ENCODE measurements at regions not wholly inside any gene's neighbourhood (a gene's known extent, or its start where the extent isn't known, plus 50 kb on each side); places are given as distances from the start of the nearest gene placed in this dataset.
"Not testable (repeated sequence)": the region's sequence is repeated elsewhere in the genome, so short reads cannot be mapped to it uniquely, and the experiment has no call there.

DNA sequence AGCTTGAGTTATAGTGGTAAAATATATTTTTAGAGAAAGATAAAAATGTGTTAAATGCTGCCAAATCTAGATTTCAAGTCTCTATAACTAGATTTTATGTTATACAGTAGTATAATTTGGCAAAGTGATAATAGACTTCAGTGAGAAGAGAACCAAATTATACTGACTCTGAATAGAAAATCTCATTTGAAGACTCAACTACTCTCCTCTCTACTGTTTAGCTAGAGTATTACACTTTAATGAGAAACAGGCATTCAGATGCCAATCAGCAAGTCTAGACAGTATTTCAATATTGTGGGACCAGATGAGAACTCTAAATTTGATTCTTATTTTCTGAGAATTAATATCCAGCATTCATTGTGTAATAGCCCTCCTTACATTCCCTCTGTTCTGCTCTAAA is 311.2 kb downstream of the SLITRK5 start:
- DNase-seq: no peak

DNA sequence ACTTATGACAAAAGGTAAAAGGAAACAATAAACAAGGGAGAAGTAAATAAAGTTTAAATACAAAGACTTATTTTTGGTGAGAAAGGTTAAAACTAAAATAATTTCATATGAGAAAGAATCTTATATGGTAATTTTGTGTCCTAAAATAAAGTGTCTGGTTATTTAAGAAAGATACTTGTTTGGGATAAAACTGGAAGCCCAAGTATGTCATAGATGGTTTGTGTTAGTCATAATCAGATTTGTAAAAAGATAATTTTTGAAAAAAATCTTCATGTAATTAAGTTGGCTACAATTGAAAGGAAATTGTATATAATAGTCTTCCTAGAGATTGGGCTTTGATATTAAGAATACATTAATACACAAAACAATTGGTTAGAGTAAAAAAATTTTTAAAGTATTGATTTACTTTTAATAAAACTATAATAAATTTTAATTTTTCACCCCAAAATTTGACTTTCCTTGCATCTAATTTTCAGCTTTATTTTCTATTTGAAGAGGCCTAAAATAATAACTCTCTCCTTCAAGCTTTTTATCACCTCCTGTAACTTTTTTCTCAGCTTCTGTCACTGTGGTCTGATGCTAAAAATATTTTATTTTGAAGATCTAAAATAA is 315.6 kb downstream of the SLITRK5 start:
- no peak for DNase-seq

DNA sequence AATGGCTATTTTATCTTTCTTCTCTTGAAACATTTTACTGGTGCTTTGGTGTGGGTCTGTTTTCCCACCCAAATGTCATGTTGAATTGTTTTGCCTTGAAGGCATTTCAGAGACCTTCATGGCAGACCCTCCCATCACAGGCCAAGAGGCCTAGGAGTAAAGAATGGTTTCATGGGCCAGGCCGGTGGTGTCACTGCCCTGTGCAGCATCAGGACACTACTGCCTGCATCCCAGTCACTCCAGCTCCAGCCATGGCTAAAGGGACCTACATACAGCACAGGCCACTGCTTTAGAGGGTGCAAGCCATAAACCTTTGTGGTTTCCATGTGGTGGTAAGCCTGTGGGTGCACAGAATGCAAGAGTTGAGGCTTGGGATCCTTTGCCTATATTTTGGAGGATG is 326.9 kb downstream of the SLITRK5 start:
- no peak for DNase-seq

DNA sequence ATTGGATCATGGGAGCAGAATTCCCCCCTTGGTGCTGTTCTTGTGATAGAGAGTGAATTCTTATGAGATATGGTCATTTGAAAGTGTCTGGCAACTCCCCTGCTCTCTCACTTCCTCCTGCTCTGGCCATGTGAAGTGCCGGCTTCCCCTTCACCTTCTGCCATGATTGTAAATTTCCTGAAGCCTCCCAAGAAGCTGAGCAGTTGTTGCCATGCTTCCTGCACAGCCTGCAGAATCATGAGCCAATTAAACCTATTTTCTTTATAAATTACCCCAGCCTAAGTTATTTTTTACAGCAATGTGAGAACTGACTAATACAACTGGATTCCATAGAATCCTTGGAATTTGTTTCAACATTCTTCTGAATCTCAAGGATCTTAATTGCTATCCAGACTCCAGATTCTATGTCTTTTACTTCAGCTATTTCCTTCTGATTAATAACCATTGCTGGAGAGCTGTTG is 328.1 kb downstream of the SLITRK5 start:
- no peak for DNase-seq

DNA sequence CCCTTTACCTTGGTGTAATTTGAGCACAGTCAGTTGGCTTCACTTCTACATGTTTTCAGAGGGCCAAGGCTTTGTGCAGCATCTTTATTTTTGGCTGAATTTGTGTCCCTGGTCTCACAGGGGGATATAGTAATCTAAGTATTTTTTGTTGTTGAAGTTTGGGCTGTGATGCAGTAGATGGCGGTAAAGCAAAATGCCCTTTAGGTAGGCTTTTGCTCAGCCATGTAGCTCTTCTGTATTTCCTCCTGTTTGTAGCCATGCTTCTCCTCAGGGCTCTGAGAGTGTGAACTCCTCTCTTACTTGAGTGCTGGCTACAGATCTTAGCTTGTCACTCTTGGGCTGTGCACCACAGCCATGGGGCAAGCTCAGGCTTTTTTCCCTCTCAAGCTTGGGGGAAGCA is 328.6 kb downstream of the SLITRK5 start:
- no peak for DNase-seq

DNA sequence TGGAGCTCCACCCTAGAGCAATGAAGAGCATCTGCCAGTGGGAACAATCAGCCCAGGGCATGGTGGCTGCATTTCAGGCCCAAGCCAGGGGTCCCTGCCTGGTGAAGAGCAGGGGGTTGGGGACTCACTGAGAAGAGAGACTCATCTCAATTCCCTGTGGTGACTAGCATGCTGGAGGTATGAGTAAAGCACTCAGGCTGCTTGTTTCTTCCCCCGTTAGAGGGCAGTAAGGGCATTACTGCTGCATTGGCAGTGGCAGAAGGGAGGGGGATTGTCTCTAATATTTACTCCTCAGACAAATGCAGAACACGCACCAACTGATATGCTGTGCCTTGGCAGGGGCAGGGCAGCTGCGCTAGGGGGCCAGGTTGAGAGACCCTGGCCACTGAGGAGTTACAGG is 329.1 kb downstream of the SLITRK5 start:
- no peak for DNase-seq

DNA sequence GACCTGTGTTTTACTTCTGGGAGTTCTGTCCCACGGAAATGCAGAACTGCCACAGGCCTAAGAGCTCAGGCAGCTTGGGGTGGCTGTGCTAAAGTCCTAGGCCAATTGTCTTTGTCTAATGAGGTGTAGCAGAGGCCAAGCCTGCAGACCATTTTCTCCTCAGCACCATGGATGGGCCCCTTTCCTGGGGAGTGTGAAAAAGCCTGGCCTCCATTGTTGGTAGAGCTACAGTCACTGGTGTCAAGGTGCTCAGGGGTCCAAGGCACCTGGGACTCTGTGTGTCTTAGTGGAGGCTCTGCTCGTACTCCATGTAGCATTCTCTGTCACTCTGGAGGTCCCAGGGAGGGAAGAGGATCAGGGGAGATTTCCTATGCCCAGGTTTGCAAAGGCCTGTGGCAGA is 329.6 kb downstream of the SLITRK5 start:
- DNase-seq: no peak

DNA sequence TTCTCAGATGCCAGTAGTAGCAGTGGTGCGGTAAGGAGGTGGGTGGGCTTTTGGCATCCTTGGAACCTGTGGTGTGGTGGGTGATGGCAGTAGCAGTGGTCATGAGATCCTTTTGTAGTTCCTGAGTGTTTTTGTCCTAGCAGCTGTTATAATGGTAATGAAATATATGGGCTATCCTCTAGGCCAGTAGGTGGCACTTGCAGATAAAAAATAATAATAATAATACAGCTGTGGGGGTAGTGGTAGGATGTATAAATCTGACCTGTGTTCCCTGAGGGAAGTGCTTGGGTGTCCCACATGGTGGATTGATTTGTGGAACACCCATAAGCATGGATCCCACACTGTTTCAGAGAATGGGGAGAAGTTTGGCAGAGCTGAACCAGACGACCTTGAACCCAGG is 334.0 kb downstream of the SLITRK5 start:
- no peak for DNase-seq

DNA sequence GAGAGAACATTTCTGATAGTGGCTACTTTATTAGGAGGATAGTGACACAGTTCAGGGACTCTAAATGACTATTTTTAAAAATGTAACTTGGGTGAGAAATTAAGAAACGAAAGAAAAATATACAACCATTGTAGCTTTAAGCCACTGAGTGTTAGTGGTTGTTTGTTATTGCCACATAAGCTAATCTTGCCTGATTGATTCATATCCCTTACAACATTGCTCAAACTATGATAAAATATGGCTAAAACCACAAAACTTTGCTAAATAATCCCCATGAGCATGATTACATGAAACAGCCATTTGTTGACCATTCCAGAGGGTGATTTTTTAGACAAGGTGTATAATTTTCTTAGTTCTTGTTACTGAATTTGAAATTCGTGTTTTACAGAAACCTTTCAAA is 343.4 kb downstream of the SLITRK5 start:
- no peak for DNase-seq

DNA sequence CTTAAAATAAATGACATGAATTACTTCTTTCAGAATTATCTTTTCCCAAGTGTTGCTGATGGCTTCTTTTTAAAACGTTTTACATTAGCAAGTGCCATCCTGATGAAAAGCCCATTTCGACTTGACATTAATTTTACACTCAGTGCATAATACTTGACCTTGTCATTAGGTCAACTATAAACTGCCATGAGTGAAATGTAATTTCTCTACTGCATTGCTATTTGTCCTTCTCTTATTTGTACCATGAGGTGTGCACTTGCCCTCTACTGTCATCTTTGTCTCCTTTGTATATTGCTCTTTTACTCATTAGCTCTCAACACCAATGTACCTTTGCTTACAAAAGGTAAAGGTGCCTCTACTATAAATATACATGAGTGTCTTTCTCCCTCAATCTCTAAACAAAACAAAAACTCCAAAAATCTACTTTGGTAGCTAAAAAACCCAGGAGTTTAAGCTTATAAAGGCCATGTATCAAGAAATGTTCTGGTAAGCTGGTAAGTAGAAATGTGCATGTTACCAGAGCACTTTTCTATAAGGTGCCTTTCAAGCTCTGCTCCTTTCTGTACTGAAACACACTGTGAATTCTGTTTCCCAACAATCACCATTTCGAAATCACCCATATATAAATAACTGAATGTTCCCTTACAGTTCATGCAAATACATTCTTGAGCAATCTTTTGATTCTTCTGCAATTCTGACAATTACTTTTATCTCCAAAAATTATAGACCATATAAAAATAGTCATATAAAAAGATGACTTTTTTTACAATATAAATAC is 351.4 kb downstream of the SLITRK5 start:
- no peak for DNase-seq

DNA sequence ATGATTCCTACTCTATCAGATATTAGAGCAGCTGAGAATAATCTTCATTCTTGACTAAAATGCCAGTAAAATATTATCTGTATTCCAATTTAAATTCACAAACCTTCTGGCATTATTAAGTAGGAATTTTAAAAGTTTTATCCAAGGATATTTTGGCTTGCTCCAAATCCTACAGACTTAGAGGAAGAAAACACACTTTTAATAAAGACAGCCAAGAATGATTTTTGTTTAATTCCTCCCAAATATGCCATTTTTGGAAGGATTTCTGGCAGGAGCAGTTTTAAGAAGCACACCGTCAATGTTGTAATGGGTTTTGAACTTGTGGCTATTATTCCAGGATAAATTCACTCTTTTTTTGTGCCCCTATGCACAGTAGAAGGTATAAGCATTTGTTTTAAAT is 355.1 kb downstream of the SLITRK5 start:
- DNase-seq: no peak

DNA sequence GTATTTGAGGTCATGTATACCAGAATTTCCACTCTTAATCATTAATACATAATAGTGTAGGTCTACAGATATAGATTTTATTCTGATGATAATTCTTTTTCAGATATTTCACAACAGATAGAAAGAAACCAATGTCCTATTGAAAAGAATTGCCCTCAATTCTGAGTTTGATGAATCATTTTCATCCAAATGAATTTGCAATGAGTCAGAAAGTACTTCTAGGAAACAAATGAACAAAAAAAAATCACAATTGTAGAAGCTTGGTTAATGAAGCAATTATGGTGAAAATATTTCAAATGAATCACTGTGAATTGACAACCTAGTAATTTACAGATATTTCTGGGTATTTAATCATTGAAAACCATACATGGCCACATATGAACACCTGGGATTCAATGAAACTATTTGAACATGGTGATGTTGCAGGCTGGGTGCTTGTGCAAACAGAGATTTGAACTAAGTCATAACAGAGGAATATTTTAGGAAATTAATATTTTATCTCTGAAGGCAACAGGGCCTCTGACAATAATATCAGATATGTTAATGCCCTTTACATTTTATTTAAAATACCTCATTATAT is 360.9 kb downstream of the SLITRK5 start:
- no peak for DNase-seq

DNA sequence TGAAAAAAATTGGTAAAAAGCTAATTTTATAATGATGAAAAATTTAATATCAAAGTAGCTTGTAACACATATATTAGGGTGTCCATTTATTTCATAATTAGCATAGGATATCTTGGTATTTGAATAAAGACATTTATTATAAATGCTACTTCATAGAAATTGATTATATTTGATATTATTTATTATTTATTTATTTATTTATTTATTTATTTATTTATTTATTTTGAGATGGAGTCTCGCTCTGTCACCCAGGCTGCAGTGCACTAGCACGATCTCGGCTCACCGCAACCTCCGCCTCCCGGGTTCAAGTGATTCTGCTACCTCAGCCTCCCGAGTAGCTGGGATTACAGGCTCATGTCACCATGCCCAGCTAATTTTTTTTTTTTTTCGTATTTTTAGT is 365.0 kb downstream of the SLITRK5 start:
- not testable (repeated sequence) for DNase-seq

DNA sequence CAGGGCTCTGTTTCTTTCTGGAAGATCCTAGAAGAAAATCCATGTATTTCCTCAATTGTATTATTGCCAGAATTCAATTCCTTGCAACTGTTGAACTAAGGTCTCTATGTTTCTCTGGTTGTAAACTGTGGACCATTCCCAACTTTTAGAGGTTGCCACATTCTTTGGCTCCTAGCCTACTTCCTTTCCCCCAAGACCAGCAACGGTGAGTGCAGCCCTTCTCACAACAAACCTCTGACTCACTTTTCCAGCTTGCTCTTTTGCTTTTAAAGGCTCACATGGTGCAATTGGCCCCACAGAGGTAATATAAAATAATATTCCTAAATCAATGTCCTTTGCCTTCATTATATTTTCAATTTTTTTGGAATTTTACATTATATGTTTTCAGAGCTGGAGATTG is 371.3 kb downstream of the SLITRK5 start:
- DNase-seq: no peak

DNA sequence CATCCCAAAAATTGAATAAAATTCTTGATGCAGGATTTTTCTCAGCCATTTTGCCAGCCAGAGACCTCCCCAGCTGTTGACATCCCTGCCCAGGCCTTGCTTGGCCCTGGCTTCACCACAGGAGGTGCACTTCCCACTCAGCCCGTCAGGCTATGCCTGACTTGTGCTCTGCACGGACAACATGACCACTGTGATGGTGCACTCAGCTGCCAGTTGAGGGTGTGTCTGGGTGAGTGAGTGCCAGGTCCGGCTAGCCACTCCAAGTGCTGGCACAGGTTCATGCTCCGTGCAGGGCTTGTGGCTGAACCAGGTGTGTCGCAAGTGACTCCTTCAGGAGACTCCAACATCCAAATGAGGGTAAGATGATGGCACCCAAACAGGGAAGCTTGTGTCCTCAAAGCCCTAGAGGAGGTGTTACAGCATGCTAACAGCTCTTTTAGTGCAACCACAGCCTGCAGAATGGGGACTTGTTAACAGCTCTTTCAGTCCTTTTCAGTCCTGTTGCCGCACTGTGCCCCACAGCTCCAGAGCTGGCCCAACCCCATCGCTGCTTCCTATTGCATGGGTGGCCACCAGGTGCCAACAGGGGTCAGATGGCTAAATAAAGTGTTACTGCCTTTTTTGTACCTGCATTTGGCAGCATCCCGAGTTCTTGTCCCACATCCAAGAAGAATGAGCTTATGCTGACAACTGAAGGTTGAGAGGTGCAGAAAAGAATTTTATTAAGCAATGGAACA is 380.7 kb downstream of the SLITRK5 start:
- no peak for DNase-seq

DNA sequence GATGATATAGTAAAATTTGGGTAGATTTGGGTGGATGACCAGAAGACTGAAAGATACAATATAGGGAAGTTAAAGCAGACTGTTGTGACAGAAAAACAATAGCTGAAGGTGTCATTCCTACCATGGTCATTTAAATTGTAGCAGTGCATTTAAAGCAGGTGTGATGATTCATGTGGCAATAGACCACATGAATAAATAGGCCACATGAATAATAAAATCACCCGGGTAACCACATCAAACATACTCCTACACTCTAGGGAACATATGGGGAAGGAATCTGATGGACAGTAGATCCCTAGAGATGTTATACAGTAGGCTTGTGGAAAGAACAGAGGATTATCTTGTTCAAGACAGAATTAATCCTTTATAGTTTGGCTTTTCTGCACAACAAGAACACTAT is 392.6 kb downstream of the SLITRK5 start:
- DNase-seq: no peak

DNA sequence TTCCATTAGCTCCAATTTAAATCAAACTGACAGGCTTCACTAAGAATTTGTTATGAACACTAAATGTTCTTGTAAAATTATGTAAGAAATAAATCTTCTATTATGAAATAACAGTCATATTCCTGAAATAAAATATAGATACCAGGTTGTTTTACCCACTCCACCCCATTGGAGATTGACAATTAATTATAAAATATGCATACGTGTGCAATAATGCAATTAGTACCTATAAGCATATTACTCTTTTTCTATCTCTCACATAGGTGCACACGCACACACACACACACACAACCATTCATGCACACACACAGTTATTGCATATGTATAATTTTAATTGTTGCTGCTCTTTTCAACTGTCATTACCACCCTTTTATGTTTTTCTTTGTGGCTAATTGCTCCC is 395.7 kb downstream of the SLITRK5 start:
- no peak for DNase-seq

DNA sequence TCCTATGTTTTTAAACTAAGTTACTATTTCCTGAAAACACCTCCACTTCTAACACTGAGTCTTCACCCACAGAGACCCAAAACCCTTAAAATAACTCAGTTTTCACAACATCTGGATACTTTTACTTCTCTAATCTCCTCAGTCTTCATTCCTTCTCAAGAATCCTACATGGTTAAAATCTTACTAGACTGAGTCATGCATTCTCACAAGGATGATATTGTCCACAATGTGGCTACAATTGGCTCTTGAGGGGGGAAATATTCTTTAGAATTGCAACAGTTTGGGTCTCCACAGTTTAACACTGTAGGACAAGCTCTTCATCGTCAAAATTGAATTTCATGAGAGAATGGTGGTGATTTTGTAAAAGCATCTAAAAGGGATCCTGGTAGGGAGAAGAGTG is 397.1 kb downstream of the SLITRK5 start:
- DNase-seq: no peak

DNA sequence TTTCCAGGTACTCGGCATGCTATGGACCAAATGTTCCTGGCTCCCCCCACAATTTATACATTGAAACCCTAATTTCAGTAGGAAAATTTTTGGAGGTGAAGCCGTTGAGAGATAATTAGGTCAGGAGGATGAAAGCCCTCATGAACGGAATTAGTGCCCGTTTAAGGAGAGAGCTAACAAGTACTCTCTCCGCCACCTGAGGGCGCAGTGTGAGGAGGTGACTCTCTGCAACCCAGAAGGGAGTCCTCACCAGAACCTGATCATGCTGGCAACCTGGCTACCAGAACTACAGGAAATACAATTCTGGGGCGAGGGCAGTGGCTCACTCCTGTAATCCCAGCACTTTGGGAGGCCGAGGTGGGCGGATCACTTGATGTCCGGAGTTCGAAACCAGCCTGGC is 397.8 kb downstream of the SLITRK5 start:
- DNase-seq: no peak

DNA sequence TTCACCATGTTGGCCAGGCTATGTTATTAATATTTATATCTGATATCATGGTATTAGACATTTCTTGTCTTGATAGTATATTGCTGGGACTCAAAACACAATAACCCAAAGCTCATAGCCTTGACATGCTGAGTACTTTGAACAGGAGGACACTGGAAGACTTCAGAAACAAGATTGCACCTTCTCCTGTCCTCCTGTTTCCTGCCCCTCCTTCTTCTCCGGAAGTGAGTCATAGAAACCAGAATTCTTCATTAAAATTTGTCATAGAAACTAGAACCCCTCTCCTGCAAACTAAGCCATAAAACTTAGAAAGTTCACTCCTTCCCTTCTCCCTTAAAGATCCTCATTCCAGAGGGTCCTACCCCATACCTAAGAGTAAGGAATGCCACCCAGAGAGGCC is 400.2 kb downstream of the SLITRK5 start:
- DNase-seq: no peak

DNA sequence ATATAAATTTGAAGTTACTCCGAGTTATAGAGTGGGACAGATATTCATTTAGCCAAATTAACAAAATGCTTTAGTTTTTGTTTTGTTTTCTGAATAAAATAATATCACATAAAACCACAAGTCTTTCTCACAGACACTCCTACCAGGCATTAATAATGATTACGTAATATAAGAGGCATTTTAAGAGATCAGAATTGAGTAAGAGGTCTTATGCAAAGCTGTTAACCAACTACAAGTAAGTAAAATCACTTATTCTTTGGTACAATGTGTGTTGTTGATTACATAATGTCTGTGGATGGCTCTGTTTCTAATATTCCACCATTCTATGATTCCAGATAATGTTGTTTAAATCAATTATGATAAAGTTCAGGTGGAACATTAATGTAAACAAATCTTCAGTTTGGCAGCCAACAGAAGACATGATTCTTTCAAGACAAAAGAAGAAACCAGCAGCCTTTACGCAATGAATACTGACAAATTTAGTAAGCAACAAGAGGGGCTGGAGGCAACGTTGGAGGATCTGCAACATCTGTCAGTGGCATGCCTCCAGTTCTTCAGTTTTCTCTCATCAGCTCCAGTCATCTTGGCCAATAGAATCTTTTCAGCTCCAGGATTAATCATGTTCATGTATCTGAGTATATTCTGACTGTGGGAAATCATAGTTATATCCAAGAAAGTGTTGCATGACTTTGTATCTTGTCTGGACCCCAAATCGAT is 403.8 kb downstream of the SLITRK5 start:
- peak; percentile 48 for DNase-seq

DNA sequence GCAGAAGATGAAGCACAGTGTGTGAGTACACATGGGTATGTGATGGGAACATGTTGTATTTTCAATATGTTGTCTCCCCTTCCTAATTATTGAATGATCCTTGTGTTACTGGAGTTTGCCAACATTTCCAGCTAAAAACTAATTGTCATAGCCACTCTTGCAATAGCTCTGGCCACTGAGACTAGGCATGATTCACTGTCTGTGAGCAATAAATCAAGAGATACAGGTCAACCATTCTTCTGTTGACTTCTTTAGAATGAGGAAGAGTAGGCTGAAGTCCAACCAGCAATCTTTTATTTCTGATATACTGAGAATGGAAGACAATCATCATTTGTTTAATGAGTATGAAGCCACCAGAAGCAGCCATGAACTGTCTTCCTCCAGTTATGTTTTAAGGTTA is 413.9 kb downstream of the SLITRK5 start:
- DNase-seq: no peak

DNA sequence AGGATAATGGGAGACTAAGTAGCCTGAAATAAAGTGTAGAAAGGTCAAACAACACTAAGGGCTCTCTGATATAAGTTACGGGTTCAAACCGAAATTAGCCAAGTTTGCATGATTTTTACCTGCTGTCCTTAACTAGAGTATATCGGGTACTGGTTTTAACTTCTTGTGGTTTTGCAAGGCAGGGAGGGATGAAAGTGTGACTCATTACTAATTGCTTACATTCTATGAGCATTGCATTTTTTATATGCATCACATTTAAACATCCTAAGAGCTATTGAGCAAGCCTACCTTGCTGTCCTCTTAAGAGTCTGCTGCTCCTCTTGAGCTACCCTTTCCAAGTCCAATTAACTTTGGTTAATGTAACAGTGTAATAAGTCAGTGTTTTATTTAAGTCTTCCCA is 415.4 kb downstream of the SLITRK5 start:
- DNase-seq: no peak

All from skin of body (tissue), 1 donor.